ENCODE measurements at regions not wholly inside any gene's neighbourhood (a gene's known extent, or its start where the extent isn't known, plus 50 kb on each side); places are given as distances from the start of the nearest gene placed in this dataset.

GRCh38 chr2:200752332-200752731, 59.4 kb upstream of the BZW1 start:
- no peak overlapping the region for H3K27ac ChIP-seq
- no peak for DNase-seq
- H3K9me3 ChIP-seq (ENCODE audit: severe bottlenecking): no peaks in the 10 kb centered on the region
- no peak overlapping the region for H3K4me3 ChIP-seq (ENCODE audit: low read depth, low read length)
- H3K36me3 ChIP-seq: no peaks in the 10 kb centered on the region
- H3K27me3 ChIP-seq (ENCODE audit: insufficient read depth, low read depth, severe bottlenecking): no peaks in the 10 kb centered on the region
- TF ChIP-seq CTCF (IDR thresholded peaks at IDR 0.05; ENCODE audit: low read depth, low read length): no peak

GRCh38 chr2:200752835-200753234, 58.9 kb upstream of the BZW1 start:
- H3K9me3 ChIP-seq (ENCODE audit: severe bottlenecking): no peaks in the 10 kb centered on the region
- no peak for TF ChIP-seq CTCF (IDR thresholded peaks at IDR 0.05; ENCODE audit: low read depth, low read length)
- H3K27ac ChIP-seq: no peak overlapping the region
- H3K36me3 ChIP-seq: no peaks in the 10 kb centered on the region
- no peak for DNase-seq
- no peak overlapping the region for H3K4me3 ChIP-seq (ENCODE audit: low read depth, low read length)
- H3K27me3 ChIP-seq (ENCODE audit: insufficient read depth, low read depth, severe bottlenecking): no peaks in the 10 kb centered on the region

GRCh38 chr2:200756618-200757321, 54.9 kb upstream of the BZW1 start:
- Histone ChIP-seq H3K4me3 (ENCODE audit: low read depth, low read length) (no peak overlapping the region), H3K27me3 (ENCODE audit: insufficient read depth, low read depth, severe bottlenecking) (no peaks in the 10 kb centered on the region), H3K27ac (no peak overlapping the region), H3K36me3 (no peaks in the 10 kb centered on the region), H3K9me3 (ENCODE audit: severe bottlenecking) (no peaks in the 10 kb centered on the region)
- no peak for TF ChIP-seq CTCF (IDR thresholded peaks at IDR 0.05; ENCODE audit: low read depth, low read length)
- no peak for DNase-seq

GRCh38 chr2:200757399-200757798, 54.3 kb upstream of the BZW1 start:
- DNase-seq: no peak
- TF ChIP-seq CTCF (IDR thresholded peaks at IDR 0.05; ENCODE audit: low read depth, low read length): no peak
- H3K9me3 ChIP-seq (ENCODE audit: severe bottlenecking): no peaks in the 10 kb centered on the region
- H3K36me3 ChIP-seq: no peaks in the 10 kb centered on the region
- H3K27ac ChIP-seq: no peak overlapping the region
- no peak overlapping the region for H3K4me3 ChIP-seq (ENCODE audit: low read depth, low read length)
- no peaks in the 10 kb centered on the region for H3K27me3 ChIP-seq (ENCODE audit: insufficient read depth, low read depth, severe bottlenecking)

- no peak for TF ChIP-seq CTCF (IDR thresholded peaks at IDR 0.05; ENCODE audit: low read depth, low read length)
- DNase-seq: no peak
- H3K9me3 ChIP-seq (ENCODE audit: severe bottlenecking): no peaks in the 10 kb centered on the region
- no peaks in the 10 kb centered on the region for H3K27me3 ChIP-seq (ENCODE audit: insufficient read depth, low read depth, severe bottlenecking)
- H3K4me3 ChIP-seq (ENCODE audit: low read depth, low read length): no peak overlapping the region
- no peak overlapping the region for H3K27ac ChIP-seq
- no peaks in the 10 kb centered on the region for H3K36me3 ChIP-seq
Measured at GRCh38 chr2:200758341-200758740, 53.4 kb upstream of the BZW1 start.

GRCh38 chr2:200761266-200761665, 50.4 kb upstream of the BZW1 start:
- no peak for DNase-seq
- H3K9me3 ChIP-seq (ENCODE audit: severe bottlenecking): no peaks in the 10 kb centered on the region
- no peak overlapping the region for H3K4me3 ChIP-seq (ENCODE audit: low read depth, low read length)
- H3K36me3 ChIP-seq: no peaks in the 10 kb centered on the region
- no peaks in the 10 kb centered on the region for H3K27me3 ChIP-seq (ENCODE audit: insufficient read depth, low read depth, severe bottlenecking)
- TF ChIP-seq CTCF (IDR thresholded peaks at IDR 0.05; ENCODE audit: low read depth, low read length): no peak
- H3K27ac ChIP-seq: no peak overlapping the region

Measured in WERI-Rb-1 (cell line).